SK-N-SH treated with all-trans-retinoic acid at 6 μM for 48 hours (cell line): ENCODE measurements at regions not wholly inside any gene's neighbourhood (a gene's known extent, or its start where the extent isn't known, plus 50 kb on each side); places are given as distances from the start of the nearest gene placed in this dataset.
"Not testable (repeated sequence)": the region's sequence is repeated elsewhere in the genome, so short reads cannot be mapped to it uniquely, and the experiment has no call there.

Experiments
- ATAC-seq: fragments of 200-7000 bp; cut with Tn5 transposase; 3 replicates; pipeline ENCODE4 v1.9.1; 2020; ENCODE audit warnings: mild to moderate bottlenecking, moderate library complexity
- ARNTL ChIP-seq: fragments of 450-650 bp; formaldehyde crosslinking; IDR thresholded peaks from 2 replicates; pipeline ENCODE4 v1.5.0; 2020; ENCODE audit warnings: low read depth, mild to moderate bottlenecking, moderate library complexity, borderline replicate concordance
- BACH2 ChIP-seq: fragments of 250-450 bp; sonication (Bioruptor Pico); IDR thresholded peaks from 2 replicates; pipeline ENCODE4 v1.9.0; 2021; ENCODE audit warnings: mild to moderate bottlenecking, borderline replicate concordance
- ESRRG ChIP-seq: fragments of 250-450 bp; sonication (Bioruptor Pico); IDR thresholded peaks from 2 replicates; pipeline ENCODE4 v1.6.1; 2021; ENCODE audit warnings: mild to moderate bottlenecking
- GLIS3 ChIP-seq: fragments of 250-450 bp; sonication (Bioruptor Pico); IDR thresholded peaks from 2 replicates; pipeline ENCODE4 v1.5.0; 2020; ENCODE audit warnings: mild to moderate bottlenecking, moderate library complexity
- ZC3H10 ChIP-seq: fragments of 250-450 bp; sonication (Bioruptor Pico); IDR thresholded peaks from 2 replicates; pipeline ENCODE4 v1.5.1; 2021; ENCODE audit warnings: mild to moderate bottlenecking, moderate library complexity
- ZFP3 ChIP-seq: fragments of 250-450 bp; sonication (Bioruptor Pico); IDR thresholded peaks from 2 replicates; pipeline ENCODE4 v1.5.0; 2020; ENCODE audit warnings: mild to moderate bottlenecking, moderate library complexity
- ZFP30 ChIP-seq: fragments of 450-650 bp; formaldehyde crosslinking; IDR thresholded peaks from 2 replicates; pipeline ENCODE4 v1.5.0; 2022; ENCODE audit warnings: mild to moderate bottlenecking, moderate library complexity
- ZNF565 ChIP-seq: fragments of 450-650 bp; formaldehyde crosslinking; conservative IDR thresholded peaks from 2 replicates; pipeline ENCODE4 v1.5.0; 2020; ENCODE audit warnings: low read depth, mild to moderate bottlenecking, moderate library complexity
- TF ChIP-seq, protein P1 (sequence below): fragments of 250-450 bp; sonication (Bioruptor Pico); IDR thresholded peaks from 2 replicates; pipeline ENCODE4 v1.5.1; 2020; ENCODE audit warnings: low read depth, mild to moderate bottlenecking, moderate library complexity
- TF ChIP-seq, protein P2 (sequence below): fragments of 250-450 bp; sonication (Bioruptor Pico); IDR thresholded peaks from 2 replicates; pipeline ENCODE4 v1.5.0; 2020; ENCODE audit warnings: mild to moderate bottlenecking, moderate library complexity

GRCh38 chr3:4247391-4247790 lies 55.8 kb upstream of the SETMAR start:
- TF ChIP-seq ARNTL (CRISPR knock-in tag) (no peak), ZFP30 (CRISPR knock-in tag) (no peak)
- ATAC-seq = no peak

GRCh38 chr3:4250064-4250463 lies 53.1 kb upstream of the SETMAR start:
- TF ChIP-seq ZFP30 (CRISPR knock-in tag) = no peak
- TF ChIP-seq ZNF565 (CRISPR knock-in tag) = no peak
- TF ChIP-seq ZFP3 (CRISPR knock-in tag) = no peak
- no peak for TF ChIP-seq ARNTL (CRISPR knock-in tag)
- no peak for TF ChIP-seq ZC3H10 (CRISPR knock-in tag)
- TF ChIP-seq, all 23 proteins: peak for 0
- no peak for ATAC-seq

DNA sequence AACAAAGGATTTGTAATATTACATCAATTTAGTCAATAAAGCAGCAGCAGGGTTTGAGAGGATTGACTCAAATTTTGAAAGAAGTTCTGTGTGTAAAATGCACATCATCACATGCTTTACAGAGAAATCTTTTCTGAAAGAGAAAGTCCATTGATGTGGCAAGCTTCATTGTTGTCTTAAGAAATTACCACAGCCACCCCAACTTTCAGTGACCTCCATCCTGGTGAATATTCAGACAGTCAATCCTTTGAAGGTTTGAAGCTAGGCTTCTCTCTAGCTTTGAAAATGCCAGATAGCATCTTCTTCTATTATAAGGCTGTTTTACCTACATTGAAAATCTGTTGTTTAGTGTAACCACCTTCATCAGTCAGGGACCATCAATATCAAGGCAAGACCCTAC lies 51.8 kb upstream of the SETMAR start:
- no peak for ATAC-seq
- TF ChIP-seq, protein P1, sequence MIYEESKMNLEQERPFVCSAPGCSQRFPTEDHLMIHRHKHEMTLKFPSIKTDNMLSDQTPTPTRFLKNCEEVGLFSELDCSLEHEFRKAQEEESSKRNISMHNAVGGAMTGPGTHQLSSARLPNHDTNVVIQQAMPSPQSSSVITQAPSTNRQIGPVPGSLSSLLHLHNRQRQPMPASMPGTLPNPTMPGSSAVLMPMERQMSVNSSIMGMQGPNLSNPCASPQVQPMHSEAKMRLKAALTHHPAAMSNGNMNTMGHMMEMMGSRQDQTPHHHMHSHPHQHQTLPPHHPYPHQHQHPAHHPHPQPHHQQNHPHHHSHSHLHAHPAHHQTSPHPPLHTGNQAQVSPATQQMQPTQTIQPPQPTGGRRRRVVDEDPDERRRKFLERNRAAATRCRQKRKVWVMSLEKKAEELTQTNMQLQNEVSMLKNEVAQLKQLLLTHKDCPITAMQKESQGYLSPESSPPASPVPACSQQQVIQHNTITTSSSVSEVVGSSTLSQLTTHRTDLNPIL (CRISPR knock-in tag) = no peak
- TF ChIP-seq GLIS3 (CRISPR knock-in tag) = no peak
- TF ChIP-seq BACH2 (CRISPR knock-in tag) = no peak
- TF ChIP-seq, protein P2, sequence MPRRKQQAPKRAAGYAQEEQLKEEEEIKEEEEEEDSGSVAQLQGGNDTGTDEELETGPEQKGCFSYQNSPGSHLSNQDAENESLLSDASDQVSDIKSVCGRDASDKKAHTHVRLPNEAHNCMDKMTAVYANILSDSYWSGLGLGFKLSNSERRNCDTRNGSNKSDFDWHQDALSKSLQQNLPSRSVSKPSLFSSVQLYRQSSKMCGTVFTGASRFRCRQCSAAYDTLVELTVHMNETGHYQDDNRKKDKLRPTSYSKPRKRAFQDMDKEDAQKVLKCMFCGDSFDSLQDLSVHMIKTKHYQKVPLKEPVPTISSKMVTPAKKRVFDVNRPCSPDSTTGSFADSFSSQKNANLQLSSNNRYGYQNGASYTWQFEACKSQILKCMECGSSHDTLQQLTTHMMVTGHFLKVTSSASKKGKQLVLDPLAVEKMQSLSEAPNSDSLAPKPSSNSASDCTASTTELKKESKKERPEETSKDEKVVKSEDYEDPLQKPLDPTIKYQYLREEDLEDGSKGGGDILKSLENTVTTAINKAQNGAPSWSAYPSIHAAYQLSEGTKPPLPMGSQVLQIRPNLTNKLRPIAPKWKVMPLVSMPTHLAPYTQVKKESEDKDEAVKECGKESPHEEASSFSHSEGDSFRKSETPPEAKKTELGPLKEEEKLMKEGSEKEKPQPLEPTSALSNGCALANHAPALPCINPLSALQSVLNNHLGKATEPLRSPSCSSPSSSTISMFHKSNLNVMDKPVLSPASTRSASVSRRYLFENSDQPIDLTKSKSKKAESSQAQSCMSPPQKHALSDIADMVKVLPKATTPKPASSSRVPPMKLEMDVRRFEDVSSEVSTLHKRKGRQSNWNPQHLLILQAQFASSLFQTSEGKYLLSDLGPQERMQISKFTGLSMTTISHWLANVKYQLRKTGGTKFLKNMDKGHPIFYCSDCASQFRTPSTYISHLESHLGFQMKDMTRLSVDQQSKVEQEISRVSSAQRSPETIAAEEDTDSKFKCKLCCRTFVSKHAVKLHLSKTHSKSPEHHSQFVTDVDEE = no peak
- no peak for TF ChIP-seq ESRRG (CRISPR knock-in tag)

- not testable (repeated sequence) for ATAC-seq
These were observed 49.9 kb upstream of the SETMAR start for GRCh38 chr3:4253072-4253832.
